ENCODE measurements at regions not wholly inside any gene's neighbourhood (a gene's known extent, or its start where the extent isn't known, plus 50 kb on each side); places are given as distances from the start of the nearest gene placed in this dataset.

- Histone ChIP-seq H3T11ph (ENCODE audit: low read length) (no peak overlapping the region), H3K27ac (ENCODE audit: insufficient read length, low read depth, low read length) (no peak overlapping the region), H3K23me2 (ENCODE audit: insufficient read length, low read depth, low read length, poor library complexity, severe bottlenecking) (no peaks in the 10 kb centered on the region), H3K14ac (ENCODE audit: insufficient read depth, low read length) (no peak overlapping the region), H3K79me1 (ENCODE audit: insufficient read depth, low read depth, low read length, poor library complexity, severe bottlenecking) (no peaks in the 10 kb centered on the region), H3K23ac (ENCODE audit: insufficient read length, low read depth, low read length) (no peak overlapping the region), H4K91ac (ENCODE audit: insufficient read length, low read depth, low read length) (no peak overlapping the region), H3K4me2 (ENCODE audit: insufficient read depth, insufficient read length, low read length) (no peak overlapping the region), H4K5ac (ENCODE audit: insufficient read length, low read depth, low read length) (no peak overlapping the region), H2BK15ac (ENCODE audit: low read depth, low read length) (no peak overlapping the region), H2BK20ac (ENCODE audit: low read depth, low read length, poor library complexity, severe bottlenecking) (no peak overlapping the region), H3K9me3 (ENCODE audit: control insufficient read depth, low read depth, low read length) (no peaks in the 10 kb centered on the region), H3K56ac (ENCODE audit: insufficient read length, low read depth, low read length) (no peak overlapping the region), H3K4me1 (ENCODE audit: insufficient read depth, low read length) (no peaks in the 10 kb centered on the region), H3K27me3 (ENCODE audit: insufficient read depth, low read length) (no peaks in the 10 kb centered on the region), H2BK12ac (ENCODE audit: insufficient read length, low read depth, low read length) (no peak overlapping the region), H2AFZ (ENCODE audit: low read length) (no peak overlapping the region), H4K8ac (replicated peaks; ENCODE audit: insufficient read length, low read depth, low read length) (no peak overlapping the region), H2AK5ac (ENCODE audit: insufficient read length, low read length) (no peak overlapping the region), H3K4ac (ENCODE audit: low read depth, low read length) (no peak overlapping the region), H2BK5ac (ENCODE audit: insufficient read length, low read length) (no peak overlapping the region), H3K9ac (ENCODE audit: extremely low read depth, insufficient read length, low read length) (no peak overlapping the region), H3K79me2 (ENCODE audit: insufficient read depth, low read length) (no peaks in the 10 kb centered on the region), H3K18ac (ENCODE audit: insufficient read length, low read depth, low read length) (no peak overlapping the region), H4K20me1 (ENCODE audit: control insufficient read depth, insufficient read depth, insufficient read length) (no peaks in the 10 kb centered on the region), H2BK120ac (ENCODE audit: low read depth, low read length, poor library complexity, severe bottlenecking) (no peak overlapping the region)
- no peaks in the 10 kb centered on the region; a peak in 2 of 5 replicates for H3K9me3 Mint-ChIP-seq
- no peak for TF ChIP-seq CTCF (conservative IDR thresholded peaks at IDR 0.05)
- DNase-seq, result no peak
- no peak overlapping the region for H3K4me3 Mint-ChIP-seq
- H3K27ac Mint-ChIP-seq, result no peak overlapping the region
- no peaks in the 10 kb centered on the region for H3K36me3 Mint-ChIP-seq (ENCODE audit: insufficient read depth in 1 of 3, low read depth in 3 of 3)
- no CpG with 5 or more reads among the region's 2 CpGs for WGBS (ENCODE audit: extremely low coverage, insufficient read length, low lambda C conversion rate)
- peaks cover 0 to under 1% of the 10 kb centered on the region in 2 experiments; a peak in 1 of 4 replicates for H3K4me1 Mint-ChIP-seq
- H3K27me3 Mint-ChIP-seq (ENCODE audit: low read depth), result no peaks in the 10 kb centered on the region
Observed at GRCh38 chr5:68115584-68115983, 100.0 kb upstream of the PIK3R1 start.
